HG02852 (cell line): ENCODE measurements at regions not wholly inside any gene's neighbourhood (a gene's known extent, or its start where the extent isn't known, plus 50 kb on each side); places are given as distances from the start of the nearest gene placed in this dataset.

Source experiments
- ATAC-seq: cut with Tn5 transposase; IDR thresholded peaks from one replicate; pipeline ENCODE4 v1.9.1; 2021; ENCODE audit warnings: mild to moderate bottlenecking, moderate library complexity; ENCODE audit not compliant: unreplicated experiment

- ATAC-seq, result no peak
Measured at GRCh38 chr3:144361002-144361401, 389.4 kb downstream of the DIPK2A start.

- ATAC-seq, result no peak
Measured at GRCh38 chr3:144362126-144362525, 390.5 kb downstream of the DIPK2A start.

- ATAC-seq, result no peak
Measured at GRCh38 chr3:144363856-144364255, 392.2 kb downstream of the DIPK2A start.

GRCh38 chr3:144364737-144365136 lies 393.1 kb downstream of the DIPK2A start:
- no peak for ATAC-seq

GRCh38 chr3:144369129-144369879 lies 397.7 kb downstream of the DIPK2A start:
- no peak for ATAC-seq

GRCh38 chr3:144375088-144375487 lies 403.5 kb downstream of the DIPK2A start:
- ATAC-seq, result no peak

- ATAC-seq, result no peak
Measured at GRCh38 chr3:144380849-144381248, 409.2 kb downstream of the DIPK2A start.

- ATAC-seq, result no peak
Measured at GRCh38 chr3:144381607-144382006, 410.0 kb downstream of the DIPK2A start.

GRCh38 chr3:144384241-144384979 lies 412.8 kb downstream of the DIPK2A start:
- ATAC-seq, result no peak

- ATAC-seq, result no peak
Measured at GRCh38 chr3:144390786-144391185, 419.2 kb downstream of the DIPK2A start.

- no peak for ATAC-seq
Measured at GRCh38 chr3:144391236-144391635, 419.6 kb downstream of the DIPK2A start.

- ATAC-seq, result no peak
Measured at GRCh38 chr3:144394032-144394431, 422.4 kb downstream of the DIPK2A start.

GRCh38 chr3:144402430-144402829 lies 430.8 kb downstream of the DIPK2A start:
- no peak for ATAC-seq

GRCh38 chr3:144403040-144403457 lies 431.4 kb downstream of the DIPK2A start:
- no peak for ATAC-seq

- no peak for ATAC-seq
Measured at GRCh38 chr3:144407335-144407734, 435.7 kb downstream of the DIPK2A start.

GRCh38 chr3:144409319-144409718 lies 437.7 kb downstream of the DIPK2A start:
- no peak for ATAC-seq

- ATAC-seq, result no peak
Measured at GRCh38 chr3:144413068-144413467, 441.4 kb downstream of the DIPK2A start.

GRCh38 chr3:144415492-144415891 lies 443.9 kb downstream of the DIPK2A start:
- ATAC-seq, result peak; percentile 72

- no peak for ATAC-seq
Measured at GRCh38 chr3:144424606-144425005, 453.0 kb downstream of the DIPK2A start.

GRCh38 chr3:144426366-144426765 lies 454.7 kb downstream of the DIPK2A start:
- ATAC-seq, result no peak

- no peak for ATAC-seq
Measured at GRCh38 chr3:144426967-144427366, 455.3 kb downstream of the DIPK2A start.

- peak; percentile 63 for ATAC-seq
Measured at GRCh38 chr3:144429719-144430121, 458.1 kb downstream of the DIPK2A start.
